Hepatic stellate cell (primary cell): ENCODE measurements at regions not wholly inside any gene's neighbourhood (a gene's known extent, or its start where the extent isn't known, plus 50 kb on each side); places are given as distances from the start of the nearest gene placed in this dataset.
"Not testable (repeated sequence)": the region's sequence is repeated elsewhere in the genome, so short reads cannot be mapped to it uniquely, and the experiment has no call there.

Source experiments
- DNase-seq: peaks from one replicate; pipeline ENCODE4 v3.0.0; 2011; ENCODE audit warnings: low spot score

DNA sequence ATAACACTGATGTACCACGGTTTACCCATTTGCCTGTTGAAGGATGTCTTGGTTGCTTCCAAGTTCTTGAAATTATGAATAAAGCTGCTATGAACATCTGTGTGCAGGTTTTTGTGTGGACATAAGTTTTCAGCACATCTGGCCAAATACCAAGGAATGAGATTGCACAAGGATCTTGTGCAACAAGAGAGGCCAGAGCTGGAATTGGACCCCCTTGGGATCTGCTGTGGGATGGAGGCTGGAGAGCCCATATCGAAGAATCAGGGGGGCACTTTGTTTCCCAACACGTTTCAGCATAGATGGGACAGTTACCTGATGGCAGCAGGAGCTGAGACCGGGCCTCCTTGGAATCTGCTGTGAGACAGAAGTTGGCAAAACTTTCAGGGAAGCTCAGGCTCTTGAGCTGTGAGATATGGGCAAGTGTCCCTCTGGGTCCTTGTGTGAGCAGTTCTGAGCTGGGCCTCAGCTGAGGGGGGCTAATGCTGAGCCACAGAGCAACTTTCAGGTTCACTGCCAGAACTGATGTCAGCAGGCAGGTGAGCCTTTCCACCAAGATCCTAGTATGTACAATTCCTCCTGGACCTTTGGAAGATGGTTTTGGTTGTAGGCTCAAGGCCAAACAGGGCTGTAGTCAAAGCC is 115.2 kb upstream of the RAB18 start:
- no peak for DNase-seq

DNA sequence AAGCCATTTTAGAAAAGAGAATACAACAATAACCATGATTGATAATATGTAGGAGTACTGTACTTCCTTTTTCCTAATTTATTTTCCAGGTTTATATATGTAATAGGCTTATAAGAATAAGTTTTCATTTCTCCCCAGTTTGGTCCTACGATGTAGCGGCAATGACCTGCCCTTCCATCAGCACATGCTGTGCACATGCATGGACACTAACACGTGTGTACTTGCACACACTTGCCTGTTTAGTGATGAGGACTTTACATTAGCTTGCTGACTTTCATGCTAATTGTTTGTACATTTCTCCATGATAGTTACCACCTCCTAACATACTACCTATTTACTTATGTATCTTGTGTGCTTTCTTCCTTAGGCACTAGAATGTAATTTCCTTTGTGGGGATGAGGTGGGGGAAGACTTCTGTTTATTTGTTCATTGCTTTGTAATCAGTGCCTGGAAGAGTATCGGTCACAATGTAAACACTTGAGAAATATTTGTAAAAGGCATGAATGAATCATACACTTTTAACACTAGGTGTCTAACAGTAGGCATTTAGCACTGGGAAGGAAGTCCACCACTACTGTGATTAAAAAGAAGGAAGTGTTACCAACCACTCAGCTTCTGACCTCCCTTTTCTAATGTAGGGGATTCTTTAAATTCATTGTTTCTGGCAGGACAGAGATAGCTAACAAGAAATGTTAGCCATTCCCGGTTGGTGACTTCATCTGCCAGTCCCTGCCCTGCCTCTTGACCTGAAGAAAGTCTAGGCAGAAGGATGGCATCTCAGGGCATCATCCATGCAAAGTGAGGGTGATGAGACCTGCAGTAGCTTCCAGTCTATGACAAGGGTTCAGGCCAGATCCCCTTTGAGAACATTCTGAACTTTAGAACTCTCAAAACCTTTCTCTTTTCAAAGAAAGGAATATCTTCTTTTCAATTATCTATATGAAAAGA is 120.2 kb upstream of the RAB18 start:
- no peak for DNase-seq

DNA sequence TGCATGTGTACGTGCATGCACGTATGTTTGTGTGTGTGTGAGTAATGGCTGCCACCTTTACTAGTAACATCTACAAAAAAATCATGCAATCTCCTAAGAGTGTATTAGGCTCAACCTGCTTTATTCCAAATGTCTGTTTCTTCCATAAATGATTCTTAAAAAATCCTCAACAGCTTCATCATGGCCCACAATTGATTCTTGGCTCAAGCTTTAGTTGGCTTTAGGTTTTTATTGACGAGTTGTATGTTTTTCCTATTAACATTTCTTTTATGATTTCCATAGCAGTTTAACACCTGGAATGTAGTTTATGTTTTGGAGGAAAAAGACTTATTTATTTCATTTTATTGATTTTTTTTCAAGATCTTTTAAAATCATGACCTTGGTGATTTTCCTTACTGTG is 121.9 kb upstream of the RAB18 start:
- DNase-seq, result no peak

DNA sequence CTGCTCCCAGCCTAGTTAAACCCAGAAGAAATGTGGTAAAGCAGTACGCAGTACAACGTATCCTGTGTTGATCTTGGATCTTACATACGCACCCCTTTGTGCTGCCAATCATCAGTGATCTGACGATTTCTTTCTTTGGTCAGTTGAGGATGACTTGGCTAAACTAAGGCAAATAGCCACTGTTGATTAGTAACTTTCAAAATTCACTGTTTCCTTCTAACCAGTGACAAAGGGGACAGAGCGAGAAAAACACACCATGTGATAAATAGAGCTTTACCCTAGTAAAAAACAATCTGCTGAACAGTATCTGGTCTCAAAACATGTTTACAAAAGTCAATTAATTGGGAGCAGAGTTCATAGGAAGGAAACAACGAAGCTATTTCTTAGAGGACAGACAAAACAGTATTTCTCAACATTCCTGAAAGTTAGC is 123.2 kb upstream of the RAB18 start:
- no peak for DNase-seq

DNA sequence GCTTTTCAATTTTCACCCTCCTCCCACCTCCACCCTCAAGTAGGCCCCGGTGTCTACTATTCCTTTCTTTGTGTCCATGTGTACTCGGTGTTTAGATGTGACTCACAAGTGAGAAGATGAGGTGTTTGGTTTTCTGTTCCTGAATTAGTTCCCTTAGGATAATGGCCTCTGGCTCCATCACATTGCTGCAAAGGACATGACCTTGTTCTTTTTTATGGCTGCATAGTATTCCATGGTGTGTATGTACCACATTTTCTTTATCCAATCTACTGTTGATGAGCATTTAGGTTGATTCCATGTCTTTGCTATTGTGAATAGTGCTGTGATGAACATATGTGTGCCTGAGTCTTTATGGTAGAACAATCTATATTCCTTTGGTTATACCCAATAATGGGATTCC is 125.1 kb upstream of the RAB18 start:
- not testable (repeated sequence) for DNase-seq

DNA sequence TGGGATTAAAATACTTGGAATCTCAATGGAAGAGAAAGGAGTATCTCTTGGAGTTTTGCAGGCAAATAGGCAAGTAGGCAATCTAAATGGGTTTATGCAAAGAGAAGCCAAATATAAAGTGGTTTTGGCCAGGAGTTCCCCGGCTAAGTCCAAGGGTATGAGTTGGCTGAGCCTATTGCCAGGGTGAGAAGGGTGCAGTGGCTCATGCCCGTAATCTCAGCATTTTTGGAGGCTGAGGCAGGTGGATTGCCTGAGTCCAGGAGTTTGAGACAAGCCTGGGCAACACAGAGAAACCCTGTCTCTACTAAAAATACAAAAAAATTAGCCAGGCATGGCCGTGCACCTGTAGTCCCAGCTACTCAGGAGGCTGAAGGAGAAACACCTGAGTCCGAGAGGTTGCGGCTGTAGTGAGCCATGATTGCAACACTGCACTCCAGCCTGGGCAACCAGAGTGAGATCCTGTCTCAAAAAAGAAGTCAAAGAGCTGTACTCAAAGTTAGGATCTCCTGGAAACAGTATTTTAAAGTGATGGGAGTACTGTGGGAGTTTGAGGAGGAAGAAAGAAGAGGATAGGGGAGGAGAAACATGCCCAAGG is 130.4 kb upstream of the RAB18 start:
- no peak for DNase-seq

DNA sequence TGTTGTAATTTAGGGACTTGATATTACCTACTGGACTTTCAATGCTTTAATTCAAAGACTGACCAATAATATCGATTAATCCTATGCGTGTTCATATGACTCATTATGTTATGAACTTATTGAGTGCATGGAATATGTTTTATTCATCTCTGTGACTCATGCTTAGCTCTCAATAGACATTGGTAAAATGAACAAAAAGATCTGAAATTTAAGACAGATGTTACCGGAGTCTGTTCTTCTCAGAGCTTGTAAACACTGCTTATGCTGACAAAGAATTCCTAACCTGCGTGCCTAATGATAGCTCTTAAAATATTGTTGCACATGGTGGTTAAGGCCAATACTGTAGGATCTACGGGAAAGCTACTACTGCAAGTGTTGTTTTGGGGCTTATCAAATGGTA is 131.5 kb upstream of the ACBD5 start:
- no peak for DNase-seq

DNA sequence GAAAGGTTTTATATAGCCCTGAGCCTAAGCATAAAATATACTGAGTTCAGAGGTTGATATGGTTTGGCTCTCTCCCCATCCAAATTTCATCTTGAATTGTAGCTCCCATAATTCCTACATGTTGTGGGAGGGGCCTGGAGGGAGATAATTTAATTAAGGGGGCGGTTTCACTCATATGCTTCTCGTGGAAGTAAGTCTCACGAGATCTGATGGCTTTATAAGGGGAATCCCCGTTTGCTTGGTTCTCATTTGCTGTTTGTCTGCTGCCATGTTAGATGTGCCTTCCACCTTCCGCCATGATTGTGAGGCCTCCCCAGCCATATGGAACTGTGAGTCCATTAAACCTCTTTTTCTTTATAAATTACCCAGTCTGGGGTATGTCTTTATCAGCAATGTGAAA is 130.8 kb upstream of the ACBD5 start:
- DNase-seq, result not testable (repeated sequence)

DNA sequence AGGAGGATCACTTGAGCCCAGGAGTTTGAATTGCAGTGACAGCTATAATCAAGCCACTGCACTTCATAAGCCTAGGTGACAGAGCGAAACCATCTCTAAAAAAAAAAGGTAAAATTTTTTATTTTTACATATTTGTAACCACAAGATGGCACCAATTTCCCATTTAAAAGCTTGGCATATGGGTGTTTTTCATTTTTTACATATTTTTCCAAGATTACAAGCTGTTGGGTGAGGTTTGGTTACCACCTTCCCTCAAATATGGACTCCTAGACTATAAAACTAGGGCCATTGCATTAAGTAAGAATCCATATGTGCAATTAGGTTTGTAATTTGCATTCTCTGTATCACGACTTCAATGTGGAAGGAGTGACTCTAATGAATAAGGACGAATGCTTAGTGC is 129.3 kb upstream of the ACBD5 start:
- peak; percentile 8 for DNase-seq

DNA sequence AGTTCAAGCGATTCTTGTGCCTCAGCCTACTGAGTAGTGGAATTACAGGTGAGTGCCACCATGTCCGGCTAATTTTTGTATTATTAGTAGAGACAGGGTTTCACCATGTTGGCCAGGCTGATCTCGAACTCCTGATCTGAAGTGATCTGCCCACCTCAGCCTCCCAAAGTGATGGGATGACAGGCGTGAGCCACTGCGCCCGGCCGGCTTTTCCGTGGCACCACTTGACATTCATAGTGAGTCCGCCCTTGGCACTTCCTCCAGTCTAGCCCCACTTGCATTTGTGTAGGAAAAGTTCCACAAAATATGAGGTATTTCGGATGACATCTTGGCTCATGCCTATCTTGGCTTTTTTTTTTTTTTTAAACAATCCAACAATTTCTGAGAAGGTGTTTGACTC is 128.1 kb upstream of the ACBD5 start:
- no peak for DNase-seq

DNA sequence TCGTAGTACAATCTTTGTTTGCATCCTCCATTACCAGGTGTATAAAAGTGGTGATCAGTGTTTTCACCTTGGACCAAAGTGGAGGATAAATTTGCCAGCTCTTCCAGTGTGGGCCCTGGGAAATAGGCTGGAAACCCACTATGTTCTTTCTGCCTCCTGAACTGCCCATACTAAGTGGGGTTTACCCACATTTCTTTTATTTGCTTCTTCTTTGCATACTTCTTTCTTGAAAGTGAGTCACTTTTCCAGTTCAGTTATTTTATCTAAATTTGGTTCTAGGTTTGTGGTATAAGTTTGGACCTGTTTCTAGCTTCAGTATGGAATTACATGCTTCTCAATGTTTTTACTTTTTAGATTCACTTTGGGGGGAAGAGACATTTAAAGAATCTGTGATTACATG is 126.2 kb upstream of the ACBD5 start:
- DNase-seq, result no peak

DNA sequence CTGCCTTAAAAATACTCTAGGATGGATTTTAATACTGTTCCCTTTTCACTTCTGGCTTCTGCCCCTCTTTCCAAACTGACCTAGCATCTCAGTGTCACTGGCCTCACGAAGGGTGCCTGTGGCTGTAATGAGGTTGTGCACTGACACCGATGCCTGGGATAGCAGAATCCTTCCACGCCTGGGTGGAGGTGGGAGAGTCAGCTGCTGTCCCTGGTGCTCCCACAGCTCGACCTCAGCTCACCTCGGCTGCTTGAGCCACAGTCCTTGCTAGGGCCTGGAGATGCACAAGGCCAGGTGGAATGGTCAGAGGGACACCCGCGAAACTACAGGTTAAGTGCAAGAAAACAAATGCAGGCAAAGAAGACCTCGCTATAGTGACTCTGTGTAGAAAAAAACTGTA is 123.4 kb upstream of the ACBD5 start:
- no peak for DNase-seq

DNA sequence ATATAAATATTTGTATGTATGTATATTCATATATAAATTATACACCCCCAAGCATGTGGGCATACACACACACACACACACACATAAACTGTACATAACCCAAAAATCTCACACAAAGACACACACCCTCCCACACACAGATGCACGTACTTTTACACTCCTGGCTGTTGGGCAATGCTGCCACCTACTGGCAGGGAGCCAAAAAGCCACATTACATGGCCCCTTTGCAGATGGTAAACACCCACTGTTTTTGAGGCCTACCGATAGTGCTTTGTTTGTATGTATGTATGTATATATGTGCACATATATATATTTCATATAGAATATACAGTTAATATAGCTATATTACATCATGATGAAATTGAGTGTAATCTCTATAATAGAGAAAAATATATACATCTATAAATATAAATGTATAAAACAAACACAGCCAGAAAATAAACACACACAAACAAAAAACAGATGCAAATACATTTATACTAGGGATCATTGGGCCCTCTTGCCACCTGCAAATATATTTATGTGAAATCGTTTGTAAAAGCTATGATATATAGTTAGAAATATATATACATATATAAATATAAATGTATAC is 120.1 kb upstream of the ACBD5 start:
- peak; percentile 25 for DNase-seq

DNA sequence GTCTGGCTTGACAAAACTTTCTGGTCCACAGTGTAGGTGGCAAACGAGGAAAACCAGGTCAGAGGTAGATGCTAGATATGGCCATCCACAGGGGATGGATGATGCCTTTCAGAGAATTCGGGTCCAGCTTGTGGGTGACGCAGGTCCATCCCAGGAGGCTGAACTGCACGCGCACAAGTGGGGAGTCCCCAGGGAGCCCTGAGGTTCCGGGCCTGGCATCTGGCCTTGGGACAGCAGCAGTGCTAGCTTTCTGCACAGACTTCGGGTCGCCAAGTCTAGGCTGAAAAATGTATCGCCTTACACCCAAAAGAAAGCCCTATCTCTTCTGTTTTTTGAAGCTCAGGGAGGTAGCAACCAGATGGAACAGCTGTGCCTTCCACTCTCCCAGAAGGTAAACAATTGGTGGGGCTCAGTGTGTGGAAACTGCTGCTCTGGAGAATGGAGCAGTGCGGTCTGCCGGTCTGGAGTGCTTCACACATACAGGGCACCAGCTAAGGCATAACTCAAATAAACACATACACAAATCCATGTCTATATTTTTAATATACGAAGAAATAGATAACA is 119.3 kb upstream of the ACBD5 start:
- no peak for DNase-seq

DNA sequence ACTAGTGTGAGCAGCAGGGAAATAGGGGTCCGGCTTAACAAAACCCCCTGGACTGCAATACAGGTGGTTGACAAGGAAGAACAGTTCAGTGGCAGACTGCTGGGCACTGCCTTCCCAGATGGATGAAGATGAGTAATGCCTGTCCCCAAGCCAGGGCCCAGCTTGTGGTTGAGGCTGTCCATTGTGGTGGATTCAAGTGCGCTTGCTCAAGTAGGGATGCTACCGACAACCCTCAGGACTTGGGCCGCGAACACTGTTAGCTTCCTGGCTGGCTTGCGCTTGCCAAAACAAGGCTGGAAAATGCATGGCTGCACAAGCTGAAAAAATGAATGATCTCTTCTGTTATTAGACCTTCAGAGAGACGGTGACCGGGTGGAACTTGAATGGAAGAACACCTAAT is 116.1 kb upstream of the ACBD5 start:
- no peak for DNase-seq

DNA sequence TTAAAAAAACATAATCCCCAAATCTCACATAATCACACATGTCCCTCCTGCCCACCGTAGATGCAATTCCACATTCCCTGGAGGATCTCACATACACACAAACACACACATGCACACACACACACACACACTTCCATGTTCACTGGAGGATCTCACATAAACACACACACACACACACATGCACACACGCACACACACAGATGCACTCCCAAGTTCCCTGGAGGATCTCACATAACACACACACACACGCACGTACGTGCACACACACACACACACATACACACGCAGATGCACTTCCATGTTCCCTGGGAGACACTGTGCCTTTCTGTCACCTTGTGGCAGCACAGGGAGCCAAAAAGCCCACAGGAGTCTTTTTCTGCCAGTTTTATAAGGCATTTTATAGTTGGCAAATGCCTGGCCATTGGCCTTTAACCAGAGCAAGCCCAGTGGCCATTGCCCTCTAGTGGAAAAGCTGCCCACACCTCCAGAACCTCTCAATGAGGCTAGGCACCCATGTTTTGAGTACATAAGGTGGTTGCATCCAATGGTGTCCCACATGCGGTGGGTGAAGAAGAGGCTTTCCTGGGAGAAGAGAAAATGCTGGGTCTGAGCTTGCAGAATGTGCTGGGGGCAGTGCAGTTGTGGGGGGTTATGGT is 115.4 kb upstream of the ACBD5 start:
- DNase-seq, result no peak

DNA sequence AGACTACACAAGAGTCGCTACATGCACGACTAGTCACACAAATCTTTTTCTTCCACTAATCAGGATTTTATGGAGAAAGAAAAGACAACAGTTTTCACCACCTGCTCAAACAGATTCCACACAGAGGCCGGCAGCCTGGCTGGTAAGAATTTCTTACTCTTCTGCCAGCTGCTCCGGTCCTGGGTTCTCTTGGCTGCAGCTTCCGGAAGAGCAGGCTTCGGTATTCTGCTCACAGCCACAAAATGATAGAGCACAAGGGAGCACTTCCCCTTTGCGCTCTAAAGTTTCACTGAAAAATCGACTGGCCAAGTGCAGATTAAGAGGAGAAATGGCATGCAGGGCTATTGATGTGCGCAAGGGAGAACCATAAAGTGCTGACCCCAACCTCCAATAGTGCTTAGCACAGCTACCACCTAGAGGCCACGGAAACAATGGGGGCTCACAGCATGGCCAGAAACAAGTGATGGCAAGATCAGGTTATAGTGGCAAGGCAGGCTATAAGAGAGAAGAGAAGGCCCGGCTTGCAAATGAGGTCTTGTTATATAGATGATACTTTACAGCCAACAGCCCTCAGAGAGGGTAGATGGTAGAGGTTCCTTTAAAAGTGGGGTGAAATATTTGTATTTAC is 114.2 kb upstream of the ACBD5 start:
- DNase-seq, result not testable (repeated sequence)

DNA sequence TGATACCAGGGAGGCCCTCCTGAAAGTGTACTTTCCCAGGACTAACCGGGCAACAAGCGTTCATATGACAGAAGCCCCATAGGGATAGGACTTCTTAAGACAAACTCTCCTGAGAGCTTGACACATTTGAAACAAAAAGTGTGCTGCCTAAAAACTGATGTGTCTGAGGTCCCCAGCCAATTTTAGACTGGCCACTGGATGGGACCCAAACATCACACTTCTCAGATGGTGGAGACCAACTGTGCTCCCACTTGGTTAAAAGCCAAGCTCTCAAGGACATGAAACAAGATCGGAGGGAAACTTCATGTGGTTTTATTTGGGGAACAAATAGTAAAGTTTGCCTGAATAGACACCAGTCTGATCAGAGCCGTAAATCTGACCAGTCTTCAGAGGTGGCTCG is 113.5 kb upstream of the ACBD5 start:
- DNase-seq, result not testable (repeated sequence)

DNA sequence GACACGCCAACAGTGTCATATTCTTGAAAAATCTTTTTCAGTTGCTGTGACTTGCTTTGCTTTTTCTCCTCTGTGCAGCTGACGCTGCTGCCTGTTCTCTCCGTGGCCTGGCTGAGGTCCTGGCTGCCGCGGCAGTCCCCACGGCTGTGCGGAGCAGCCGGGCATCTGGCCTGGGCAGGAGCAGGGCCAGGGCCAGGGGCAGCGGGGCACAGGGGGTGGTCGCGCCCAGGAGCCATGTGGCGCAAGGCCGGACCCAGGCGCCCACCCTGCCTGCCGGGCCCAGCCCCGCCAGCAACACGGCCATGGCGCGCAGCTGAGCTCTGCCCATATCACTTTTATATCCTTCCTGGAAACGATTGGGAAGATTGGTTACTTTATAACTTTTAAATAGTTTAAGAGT is 109.4 kb upstream of the ACBD5 start:
- DNase-seq, result no peak

DNA sequence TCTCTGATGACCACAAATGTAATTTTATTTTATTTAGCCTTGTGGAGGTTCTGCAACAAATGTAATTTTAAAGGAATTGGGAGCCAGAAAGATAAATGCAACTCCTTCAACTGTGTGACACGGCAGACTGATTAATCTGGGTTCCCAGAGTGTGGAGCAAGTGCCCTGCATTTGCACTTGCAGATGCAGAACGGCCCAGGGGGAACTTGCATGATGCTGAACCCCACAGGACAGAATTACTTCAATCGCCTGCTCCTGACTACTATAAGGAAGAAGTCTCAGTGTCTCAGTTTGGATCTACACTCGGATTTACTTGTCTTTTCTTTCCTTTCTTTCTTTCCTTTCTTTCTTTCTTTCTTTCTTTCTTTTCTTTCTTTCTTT is 107.2 kb upstream of the ACBD5 start:
- not testable (repeated sequence) for DNase-seq

DNA sequence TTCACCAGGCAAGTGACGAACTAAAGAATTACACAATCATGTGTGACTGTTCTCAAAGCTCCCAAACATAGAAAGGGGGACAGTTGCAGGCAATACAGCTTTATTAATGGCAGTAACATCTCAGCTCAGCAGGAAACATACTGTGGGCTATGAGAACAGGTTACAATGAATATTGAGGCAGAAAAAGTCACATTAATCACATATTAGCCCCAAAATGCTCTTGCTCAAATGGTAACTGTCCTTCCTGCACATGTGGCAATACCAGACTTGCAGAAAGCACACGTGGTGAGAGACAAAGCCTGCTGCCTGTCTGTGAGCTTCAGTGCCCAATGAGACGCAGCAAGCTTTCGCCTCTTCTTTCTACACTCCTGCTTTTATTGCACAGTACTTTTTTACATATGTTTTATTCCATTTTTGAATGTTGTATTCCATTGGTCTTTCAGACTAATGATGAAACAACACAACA is 104.9 kb upstream of the ACBD5 start:
- DNase-seq, result no peak
